ENCODE measurements at regions not wholly inside any gene's neighbourhood (a gene's known extent, or its start where the extent isn't known, plus 50 kb on each side); places are given as distances from the start of the nearest gene placed in this dataset.
"Not testable (repeated sequence)": the region's sequence is repeated elsewhere in the genome, so short reads cannot be mapped to it uniquely, and the experiment has no call there.

GRCh38 chr11:57890521-57890920, 128.9 kb downstream of the CTNND1 start (continued):
- TF ChIP-seq, protein P1, sequence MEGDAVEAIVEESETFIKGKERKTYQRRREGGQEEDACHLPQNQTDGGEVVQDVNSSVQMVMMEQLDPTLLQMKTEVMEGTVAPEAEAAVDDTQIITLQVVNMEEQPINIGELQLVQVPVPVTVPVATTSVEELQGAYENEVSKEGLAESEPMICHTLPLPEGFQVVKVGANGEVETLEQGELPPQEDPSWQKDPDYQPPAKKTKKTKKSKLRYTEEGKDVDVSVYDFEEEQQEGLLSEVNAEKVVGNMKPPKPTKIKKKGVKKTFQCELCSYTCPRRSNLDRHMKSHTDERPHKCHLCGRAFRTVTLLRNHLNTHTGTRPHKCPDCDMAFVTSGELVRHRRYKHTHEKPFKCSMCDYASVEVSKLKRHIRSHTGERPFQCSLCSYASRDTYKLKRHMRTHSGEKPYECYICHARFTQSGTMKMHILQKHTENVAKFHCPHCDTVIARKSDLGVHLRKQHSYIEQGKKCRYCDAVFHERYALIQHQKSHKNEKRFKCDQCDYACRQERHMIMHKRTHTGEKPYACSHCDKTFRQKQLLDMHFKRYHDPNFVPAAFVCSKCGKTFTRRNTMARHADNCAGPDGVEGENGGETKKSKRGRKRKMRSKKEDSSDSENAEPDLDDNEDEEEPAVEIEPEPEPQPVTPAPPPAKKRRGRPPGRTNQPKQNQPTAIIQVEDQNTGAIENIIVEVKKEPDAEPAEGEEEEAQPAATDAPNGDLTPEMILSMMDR (IDR thresholded peaks at IDR 0.05; ENCODE audit: low read depth, low read length, missing input control), result no peak
- TF ChIP-seq, protein P2, sequence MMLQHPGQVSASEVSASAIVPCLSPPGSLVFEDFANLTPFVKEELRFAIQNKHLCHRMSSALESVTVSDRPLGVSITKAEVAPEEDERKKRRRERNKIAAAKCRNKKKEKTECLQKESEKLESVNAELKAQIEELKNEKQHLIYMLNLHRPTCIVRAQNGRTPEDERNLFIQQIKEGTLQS (IDR thresholded peaks at IDR 0.05), result no peak

- not testable (repeated sequence) for H3K4me3 ChIP-seq (ENCODE audit: low read depth in 1 of 3, low read length in 3 of 3); H3K9ac ChIP-seq (ENCODE audit: low read depth in 1 of 2, low read length in 2 of 2); DNase-seq (ENCODE audit: low spot score); H3K27ac ChIP-seq (ENCODE audit: low read depth in 1 of 2, low read length in 2 of 2); H3K4me1 ChIP-seq (ENCODE audit: control insufficient read depth in 4 of 4, insufficient read depth in 4 of 4, low read length in 3 of 4); H3K27me3 ChIP-seq (ENCODE audit: control insufficient read depth in 4 of 4, insufficient read depth in 4 of 4, low read length in 3 of 4); H3K9me3 ChIP-seq (ENCODE audit: control insufficient read depth in 4 of 4, low read length in 3 of 4); H3K36me3 ChIP-seq (ENCODE audit: control insufficient read depth in 4 of 4, insufficient read depth in 3 of 4, low read depth in 1 of 4, low read length in 3 of 4)
- 65% methylated on average over 2 of the region's 2 CpGs for WGBS
These were observed 130.5 kb upstream of the OR9Q1 start for GRCh38 chr11:57893200-57893599.

DNA sequence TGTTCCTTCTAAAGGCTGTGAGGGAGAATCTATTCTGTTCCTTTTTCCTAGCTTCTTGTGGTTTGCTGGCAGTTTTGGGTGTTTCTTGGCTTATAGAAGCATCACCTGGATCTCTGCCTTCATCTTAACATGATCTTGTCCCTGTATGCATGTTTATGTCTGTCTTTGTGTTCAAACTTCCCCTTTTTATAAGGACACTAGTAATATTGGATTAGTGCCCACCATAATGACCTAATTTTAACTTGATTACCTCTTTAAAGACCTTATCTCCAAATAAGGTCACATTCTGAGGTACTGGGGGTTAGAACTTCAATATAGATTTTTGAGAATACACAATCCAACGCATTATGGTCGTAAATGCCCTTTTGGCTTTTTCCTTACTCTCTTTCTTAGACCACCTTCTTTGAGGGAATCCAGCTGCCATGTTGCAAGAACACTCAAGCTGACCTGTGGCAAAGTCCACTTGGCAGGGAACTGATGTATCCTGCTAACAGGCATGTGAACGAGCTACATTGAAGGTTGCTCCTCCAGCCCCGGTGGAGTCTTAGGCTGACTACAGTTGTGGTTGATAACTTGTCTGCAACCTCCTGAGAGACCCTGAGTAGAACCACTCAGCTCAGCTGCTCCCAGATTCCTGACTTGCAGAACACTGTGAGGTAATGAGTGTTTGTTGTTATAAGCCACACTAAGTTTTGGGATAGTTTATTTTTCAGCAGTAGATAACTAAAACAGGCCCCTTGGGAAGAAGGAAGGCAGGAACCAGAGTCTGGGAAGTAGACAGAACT, 127.1 kb upstream of the OR9Q1 start:
- H3K4me3 ChIP-seq (ENCODE audit: low read depth in 1 of 3, low read length in 3 of 3), result no peak overlapping the region
- 63% methylated on average over 4 of the region's 4 CpGs for WGBS
- no peaks in the 10 kb centered on the region for H3K4me1 ChIP-seq (ENCODE audit: control insufficient read depth in 4 of 4, insufficient read depth in 4 of 4, low read length in 3 of 4)
- H3K9me3 ChIP-seq (ENCODE audit: control insufficient read depth in 4 of 4, low read length in 3 of 4), result peaks cover 0 to 4% (median 2%) of the 10 kb centered on the region in 4 donors
- H3K27me3 ChIP-seq (ENCODE audit: control insufficient read depth in 4 of 4, insufficient read depth in 4 of 4, low read length in 3 of 4), result no peaks in the 10 kb centered on the region
- no peak for DNase-seq (ENCODE audit: low spot score)
- no peak overlapping the region for H3K9ac ChIP-seq (ENCODE audit: low read depth in 1 of 2, low read length in 2 of 2)
- H3K27ac ChIP-seq (ENCODE audit: low read depth in 1 of 2, low read length in 2 of 2), result no peak overlapping the region
- no peaks in the 10 kb centered on the region for H3K36me3 ChIP-seq (ENCODE audit: control insufficient read depth in 4 of 4, insufficient read depth in 3 of 4, low read depth in 1 of 4, low read length in 3 of 4)
- TF ChIP-seq SP1 (IDR thresholded peaks at IDR 0.05), result no peak
- no peak for TF ChIP-seq REST (IDR thresholded peaks at IDR 0.05)
- no peak for TF ChIP-seq NR2F2 (IDR thresholded peaks at IDR 0.05)
- TF ChIP-seq, protein P2 (IDR thresholded peaks at IDR 0.05), result no peak
- no peak for TF ChIP-seq JUND (IDR thresholded peaks at IDR 0.05)
- no peak for TF ChIP-seq HNF4A (conservative IDR thresholded peaks at IDR 0.05)
- TF ChIP-seq GABPA (IDR thresholded peaks at IDR 0.05 in 1 of 2, conservative IDR thresholded peaks at IDR 0.05 in 1 of 2), result no peak
- TF ChIP-seq FOXA2 (IDR thresholded peaks at IDR 0.05), result no peak
- no peak for TF ChIP-seq RXRA (IDR thresholded peaks at IDR 0.05)
- no peak for TF ChIP-seq HNF4G (IDR thresholded peaks at IDR 0.05)

Measured in liver (tissue), 8 donors.